ENCODE measurements at regions not wholly inside any gene's neighbourhood (a gene's known extent, or its start where the extent isn't known, plus 50 kb on each side); places are given as distances from the start of the nearest gene placed in this dataset.
"Not testable (repeated sequence)": the region's sequence is repeated elsewhere in the genome, so short reads cannot be mapped to it uniquely, and the experiment has no call there.

GRCh38 chr17:62300697-62301096 is 79.7 kb upstream of the EFCAB3 start:
- H3K27ac Mint-ChIP-seq (ENCODE audit: unreplicated experiment) = no peak overlapping the region
- no peaks in the 10 kb centered on the region for H3K4me1 Mint-ChIP-seq
- no peak for TF ChIP-seq CTCF (conservative IDR thresholded peaks at IDR 0.05)
- no peaks in the 10 kb centered on the region for H3K36me3 Mint-ChIP-seq (ENCODE audit: low read depth)
- DNase-seq (ENCODE audit: low read depth, low spot score) = no peak
- H3K9me3 Mint-ChIP-seq = no peaks in the 10 kb centered on the region
- no peak overlapping the region for H3K4me3 Mint-ChIP-seq
- peaks cover 21% of the 10 kb centered on the region for H3K27me3 Mint-ChIP-seq (ENCODE audit: low read depth)

GRCh38 chr17:62275290-62275689 is 105.1 kb upstream of the EFCAB3 start:
- not testable (repeated sequence) for H3K4me1 Mint-ChIP-seq; H3K9me3 Mint-ChIP-seq; H3K27ac Mint-ChIP-seq (ENCODE audit: unreplicated experiment); H3K4me3 Mint-ChIP-seq; H3K27me3 Mint-ChIP-seq (ENCODE audit: low read depth); DNase-seq (ENCODE audit: low read depth, low spot score); H3K36me3 Mint-ChIP-seq (ENCODE audit: low read depth)

GRCh38 chr17:62268361-62268760 is 112.0 kb upstream of the EFCAB3 start:
- not testable (repeated sequence) for H3K36me3 Mint-ChIP-seq (ENCODE audit: low read depth); H3K27ac Mint-ChIP-seq (ENCODE audit: unreplicated experiment); H3K4me1 Mint-ChIP-seq; H3K27me3 Mint-ChIP-seq (ENCODE audit: low read depth); H3K9me3 Mint-ChIP-seq; DNase-seq (ENCODE audit: low read depth, low spot score); H3K4me3 Mint-ChIP-seq

GRCh38 chr17:62264974-62265373 is 115.4 kb upstream of the EFCAB3 start:
- H3K4me1 Mint-ChIP-seq; H3K4me3 Mint-ChIP-seq; H3K27ac Mint-ChIP-seq (ENCODE audit: unreplicated experiment); H3K27me3 Mint-ChIP-seq (ENCODE audit: low read depth); DNase-seq (ENCODE audit: low read depth, low spot score); H3K9me3 Mint-ChIP-seq; H3K36me3 Mint-ChIP-seq (ENCODE audit: low read depth): not testable (repeated sequence)

GRCh38 chr17:62255791-62256190 is 124.6 kb upstream of the EFCAB3 start:
- H3K9me3 Mint-ChIP-seq; DNase-seq (ENCODE audit: low read depth, low spot score); H3K4me3 Mint-ChIP-seq; H3K27ac Mint-ChIP-seq (ENCODE audit: unreplicated experiment); H3K27me3 Mint-ChIP-seq (ENCODE audit: low read depth); H3K4me1 Mint-ChIP-seq; H3K36me3 Mint-ChIP-seq (ENCODE audit: low read depth): not testable (repeated sequence)

- H3K4me1 Mint-ChIP-seq; H3K27me3 Mint-ChIP-seq (ENCODE audit: low read depth); H3K4me3 Mint-ChIP-seq; H3K36me3 Mint-ChIP-seq (ENCODE audit: low read depth); DNase-seq (ENCODE audit: low read depth, low spot score); H3K9me3 Mint-ChIP-seq: not testable (repeated sequence)
- peak overlapping the region; percentile 19 for H3K27ac Mint-ChIP-seq (ENCODE audit: unreplicated experiment)
Measured at GRCh38 chr17:62242076-62242475, 138.3 kb upstream of the EFCAB3 start.

- H3K9me3 Mint-ChIP-seq; H3K36me3 Mint-ChIP-seq (ENCODE audit: low read depth); H3K27me3 Mint-ChIP-seq (ENCODE audit: low read depth); H3K4me3 Mint-ChIP-seq; H3K27ac Mint-ChIP-seq (ENCODE audit: unreplicated experiment); H3K4me1 Mint-ChIP-seq; DNase-seq (ENCODE audit: low read depth, low spot score): not testable (repeated sequence)
Measured at GRCh38 chr17:62239569-62239968, 140.8 kb upstream of the EFCAB3 start.

- DNase-seq (ENCODE audit: low read depth, low spot score); H3K27me3 Mint-ChIP-seq (ENCODE audit: low read depth); H3K4me1 Mint-ChIP-seq; H3K9me3 Mint-ChIP-seq; H3K27ac Mint-ChIP-seq (ENCODE audit: unreplicated experiment); H3K36me3 Mint-ChIP-seq (ENCODE audit: low read depth); H3K4me3 Mint-ChIP-seq: not testable (repeated sequence)
Measured at GRCh38 chr17:62238551-62239338, 141.6 kb upstream of the EFCAB3 start.

GRCh38 chr17:62233822-62234481 is 146.4 kb upstream of the EFCAB3 start:
- H3K27me3 Mint-ChIP-seq (ENCODE audit: low read depth); DNase-seq (ENCODE audit: low read depth, low spot score); H3K27ac Mint-ChIP-seq (ENCODE audit: unreplicated experiment); H3K9me3 Mint-ChIP-seq; H3K4me3 Mint-ChIP-seq; H3K4me1 Mint-ChIP-seq; H3K36me3 Mint-ChIP-seq (ENCODE audit: low read depth): not testable (repeated sequence)

GRCh38 chr17:62231293-62231692 is 149.1 kb upstream of the EFCAB3 start:
- not testable (repeated sequence) for H3K36me3 Mint-ChIP-seq (ENCODE audit: low read depth); H3K4me1 Mint-ChIP-seq; H3K4me3 Mint-ChIP-seq; DNase-seq (ENCODE audit: low read depth, low spot score); H3K27ac Mint-ChIP-seq (ENCODE audit: unreplicated experiment); H3K27me3 Mint-ChIP-seq (ENCODE audit: low read depth); H3K9me3 Mint-ChIP-seq

Measured in neural crest cell (in vitro differentiated cells).